VCaP (cell line): ENCODE measurements at regions not wholly inside any gene's neighbourhood (a gene's known extent, or its start where the extent isn't known, plus 50 kb on each side); places are given as distances from the start of the nearest gene placed in this dataset.

Source experiments
- H3K27ac ChIP-seq: fragments of 450-650 bp; 2 replicates; pipeline ENCODE4 v1.5.1; 2017
- CTCF ChIP-seq: fragments of 450-650 bp; conservative IDR thresholded peaks from 2 replicates; pipeline ENCODE4 v1.5.1; 2017; ENCODE audit warnings: mild to moderate bottlenecking, moderate library complexity

- TF ChIP-seq CTCF: no peak
- H3K27ac ChIP-seq: no peak overlapping the region
These were observed 317.5 kb upstream of the CNTN6 start for GRCh38 chr3:775178-775880.

GRCh38 chr3:780505-780904, 312.3 kb upstream of the CNTN6 start:
- TF ChIP-seq CTCF: no peak

GRCh38 chr3:791442-791841, 301.4 kb upstream of the CNTN6 start:
- TF ChIP-seq CTCF: no peak
- H3K27ac ChIP-seq: no peak overlapping the region

More at GRCh38 chr3:780505-780904, 312.3 kb upstream of the CNTN6 start:
- no peak overlapping the region for H3K27ac ChIP-seq

GRCh38 chr3:792630-793029, 300.2 kb upstream of the CNTN6 start:
- TF ChIP-seq CTCF: no peak
- no peak overlapping the region for H3K27ac ChIP-seq

- H3K27ac ChIP-seq: no peak overlapping the region
- TF ChIP-seq CTCF: no peak
These were observed 288.6 kb upstream of the CNTN6 start for GRCh38 chr3:804211-804610.

GRCh38 chr3:805326-805725, 287.5 kb upstream of the CNTN6 start:
- TF ChIP-seq CTCF: no peak
- no peak overlapping the region for H3K27ac ChIP-seq

GRCh38 chr3:806006-806405, 286.8 kb upstream of the CNTN6 start:
- no peak overlapping the region for H3K27ac ChIP-seq
- no peak for TF ChIP-seq CTCF
